ENCODE measurements at regions not wholly inside any gene's neighbourhood (a gene's known extent, or its start where the extent isn't known, plus 50 kb on each side); places are given as distances from the start of the nearest gene placed in this dataset.

DNA sequence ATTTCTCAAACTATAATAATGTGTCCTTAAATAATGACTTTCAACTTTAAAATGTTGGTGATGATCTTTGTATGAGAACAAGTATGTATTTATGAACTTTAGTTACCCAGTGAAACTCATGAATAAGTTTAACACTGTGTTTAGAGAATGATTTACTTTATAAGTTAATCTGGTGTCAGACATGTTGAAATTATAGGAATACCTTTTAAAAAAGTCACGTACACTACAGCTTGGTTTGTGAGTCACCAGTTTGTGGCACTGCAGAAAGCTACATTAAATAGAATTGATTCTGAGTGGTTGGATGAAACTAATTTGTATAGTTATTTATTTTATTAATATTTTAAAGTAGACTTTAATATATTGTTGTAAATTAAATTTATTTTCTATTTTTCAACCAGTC lies 1366.2 kb upstream of the PCDH20 start:
- Histone ChIP-seq H3K4me3 (no peak overlapping the region), H3K9me3 (replicated peaks; ENCODE audit: control insufficient read depth, insufficient read depth, low read length) (no peaks in the 10 kb centered on the region), H3K79me2 (ENCODE audit: control insufficient read depth, insufficient read depth, low read length) (no peaks in the 10 kb centered on the region), H4K20me1 (ENCODE audit: control insufficient read depth, insufficient read depth) (no peaks in the 10 kb centered on the region), H3K9ac (ENCODE audit: control insufficient read depth, insufficient read depth, low read length) (no peak overlapping the region), H3K27me3 (replicated peaks in 1 of 2; ENCODE audit: control insufficient read depth in 2 of 2, insufficient read depth in 2 of 2, low read length in 1 of 2) (no peaks in the 10 kb centered on the region), H3K36me3 (ENCODE audit: control insufficient read depth in 2 of 2, insufficient read depth in 2 of 2, low read length in 1 of 2) (no peaks in the 10 kb centered on the region), H3K4me2 (ENCODE audit: control insufficient read depth, insufficient read depth) (no peak overlapping the region), H3K27ac (ENCODE audit: control insufficient read depth, insufficient read depth) (no peak overlapping the region), H3K4me1 (ENCODE audit: control insufficient read depth, insufficient read depth, low read length) (no peaks in the 10 kb centered on the region), H2AFZ (ENCODE audit: control insufficient read depth, low read depth, low read length) (no peak overlapping the region)
- no peak for FAIRE-seq
- RAD21 ChIA-PET (ENCODE audit: unreplicated experiment), result no interaction called here
- 71% methylated on average over 1 of the region's 1 CpG for WGBS (ENCODE audit: insufficient coverage, insufficient replicate concordance, low lambda C conversion rate, missing lambda C conversion rate)
- POLR2A ChIA-PET, result no interaction called here
- CTCF ChIA-PET, result no interaction called here
- BruUV-seq (replicated peaks), result no TSS peak
- TF ChIP-seq GABPA (IDR thresholded peaks at IDR 0.05; ENCODE audit: low read depth) (no peak), MTA2 (IDR thresholded peaks at IDR 0.05; ENCODE audit: low read depth) (no peak), STAT1 (conservative IDR thresholded peaks at IDR 0.05) (no peak), FOXM1 (IDR thresholded peaks at IDR 0.05; ENCODE audit: low read depth, low read length) (no peak), HDAC6 (IDR thresholded peaks at IDR 0.05; ENCODE audit: unreplicated experiment) (no peak), ZNF274 (IDR thresholded peaks at IDR 0.05; ENCODE audit: insufficient read depth, insufficient read length) (no peak), TCF3 (IDR thresholded peaks at IDR 0.05; ENCODE audit: borderline replicate concordance, insufficient read depth, low read depth, low read length) (no peak), NRF1 (conservative IDR thresholded peaks at IDR 0.05; ENCODE audit: low read depth, low read length) (no peak), KAT2A (conservative IDR thresholded peaks at IDR 0.05; ENCODE audit: control insufficient read depth, low read depth, low read length) (no peak), HDGF (IDR thresholded peaks at IDR 0.05) (no peak), ZSCAN29 (IDR thresholded peaks at IDR 0.05) (no peak)
- TF ChIP-seq, protein P1, sequence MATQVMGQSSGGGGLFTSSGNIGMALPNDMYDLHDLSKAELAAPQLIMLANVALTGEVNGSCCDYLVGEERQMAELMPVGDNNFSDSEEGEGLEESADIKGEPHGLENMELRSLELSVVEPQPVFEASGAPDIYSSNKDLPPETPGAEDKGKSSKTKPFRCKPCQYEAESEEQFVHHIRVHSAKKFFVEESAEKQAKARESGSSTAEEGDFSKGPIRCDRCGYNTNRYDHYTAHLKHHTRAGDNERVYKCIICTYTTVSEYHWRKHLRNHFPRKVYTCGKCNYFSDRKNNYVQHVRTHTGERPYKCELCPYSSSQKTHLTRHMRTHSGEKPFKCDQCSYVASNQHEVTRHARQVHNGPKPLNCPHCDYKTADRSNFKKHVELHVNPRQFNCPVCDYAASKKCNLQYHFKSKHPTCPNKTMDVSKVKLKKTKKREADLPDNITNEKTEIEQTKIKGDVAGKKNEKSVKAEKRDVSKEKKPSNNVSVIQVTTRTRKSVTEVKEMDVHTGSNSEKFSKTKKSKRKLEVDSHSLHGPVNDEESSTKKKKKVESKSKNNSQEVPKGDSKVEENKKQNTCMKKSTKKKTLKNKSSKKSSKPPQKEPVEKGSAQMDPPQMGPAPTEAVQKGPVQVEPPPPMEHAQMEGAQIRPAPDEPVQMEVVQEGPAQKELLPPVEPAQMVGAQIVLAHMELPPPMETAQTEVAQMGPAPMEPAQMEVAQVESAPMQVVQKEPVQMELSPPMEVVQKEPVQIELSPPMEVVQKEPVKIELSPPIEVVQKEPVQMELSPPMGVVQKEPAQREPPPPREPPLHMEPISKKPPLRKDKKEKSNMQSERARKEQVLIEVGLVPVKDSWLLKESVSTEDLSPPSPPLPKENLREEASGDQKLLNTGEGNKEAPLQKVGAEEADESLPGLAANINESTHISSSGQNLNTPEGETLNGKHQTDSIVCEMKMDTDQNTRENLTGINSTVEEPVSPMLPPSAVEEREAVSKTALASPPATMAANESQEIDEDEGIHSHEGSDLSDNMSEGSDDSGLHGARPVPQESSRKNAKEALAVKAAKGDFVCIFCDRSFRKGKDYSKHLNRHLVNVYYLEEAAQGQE (IDR thresholded peaks at IDR 0.05; ENCODE audit: low read depth, low read length), result no peak
- no peak for ATAC-seq
- SMC1A ChIA-PET (ENCODE audit: uncharacterized antibody, unreplicated experiment), result interaction anchor here (0.6 to 0.8 kb wide), 2 partner anchors 39 to 743 kb away, joined by 3 to 4 read pairs; no protein-coding TSS in a partner anchor
- intact Hi-C loops (cut with micrococcal nuclease; ENCODE audit: unreplicated experiment), result no loop called here
- DNase-seq (ENCODE audit: low read depth, low spot score), result no peak
- in situ Hi-C loops (cut with MboI), result no loop called here
